ENCODE measurements at regions not wholly inside any gene's neighbourhood (a gene's known extent, or its start where the extent isn't known, plus 50 kb on each side); places are given as distances from the start of the nearest gene placed in this dataset.

DNA sequence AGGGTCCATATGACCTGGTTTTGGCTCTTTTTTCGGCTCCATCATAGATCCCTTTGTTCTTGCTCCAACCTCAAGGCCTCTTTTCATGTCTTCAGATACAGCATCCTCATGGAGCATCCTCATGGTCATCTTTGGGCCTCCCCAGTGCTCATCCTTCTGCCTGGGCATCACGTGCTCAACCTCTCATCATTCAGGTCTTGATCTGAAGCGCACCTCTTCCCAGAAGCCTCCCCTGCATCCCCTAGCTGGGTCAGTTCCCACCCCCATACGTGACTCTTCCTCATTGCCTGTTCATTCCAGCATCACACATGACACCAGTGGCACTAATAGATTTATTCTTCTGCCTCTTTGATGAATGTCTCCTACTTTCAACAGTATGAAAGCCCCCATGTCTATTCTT, 192.2 kb downstream of the MIAT start:
- no peak for TF ChIP-seq SUZ12 (IDR thresholded peaks at IDR 0.05; ENCODE audit: low read length)
- no peak for TF ChIP-seq YY1 (IDR thresholded peaks at IDR 0.05; ENCODE audit: low read depth, low read length)
- no peak for TF ChIP-seq SIN3A (conservative IDR thresholded peaks at IDR 0.05 in 1 of 2, IDR thresholded peaks at IDR 0.05 in 1 of 2; ENCODE audit: low read depth in 1 of 2, low read length in 2 of 2)
- TF ChIP-seq TAF1 (IDR thresholded peaks at IDR 0.05; ENCODE audit: low read depth, low read length) = no peak
- TF ChIP-seq MAFK (IDR thresholded peaks at IDR 0.05; ENCODE audit: low read depth, low read length) = no peak
- TF ChIP-seq CTBP2 (IDR thresholded peaks at IDR 0.05; ENCODE audit: borderline replicate concordance, insufficient read depth, insufficient read length, low read length) = no peak
- TF ChIP-seq FOSL1 (IDR thresholded peaks at IDR 0.05; ENCODE audit: insufficient read depth, low read depth, low read length) = no peak
- no peak for TF ChIP-seq EGR1 (IDR thresholded peaks at IDR 0.05; ENCODE audit: borderline replicate concordance, low read depth, low read length)
- TF ChIP-seq CEBPB (IDR thresholded peaks at IDR 0.05; ENCODE audit: low read depth, low read length) = no peak
- TF ChIP-seq HDAC6 (IDR thresholded peaks at IDR 0.05; ENCODE audit: low read depth, low read length) = no peak
- TF ChIP-seq, protein P1, sequence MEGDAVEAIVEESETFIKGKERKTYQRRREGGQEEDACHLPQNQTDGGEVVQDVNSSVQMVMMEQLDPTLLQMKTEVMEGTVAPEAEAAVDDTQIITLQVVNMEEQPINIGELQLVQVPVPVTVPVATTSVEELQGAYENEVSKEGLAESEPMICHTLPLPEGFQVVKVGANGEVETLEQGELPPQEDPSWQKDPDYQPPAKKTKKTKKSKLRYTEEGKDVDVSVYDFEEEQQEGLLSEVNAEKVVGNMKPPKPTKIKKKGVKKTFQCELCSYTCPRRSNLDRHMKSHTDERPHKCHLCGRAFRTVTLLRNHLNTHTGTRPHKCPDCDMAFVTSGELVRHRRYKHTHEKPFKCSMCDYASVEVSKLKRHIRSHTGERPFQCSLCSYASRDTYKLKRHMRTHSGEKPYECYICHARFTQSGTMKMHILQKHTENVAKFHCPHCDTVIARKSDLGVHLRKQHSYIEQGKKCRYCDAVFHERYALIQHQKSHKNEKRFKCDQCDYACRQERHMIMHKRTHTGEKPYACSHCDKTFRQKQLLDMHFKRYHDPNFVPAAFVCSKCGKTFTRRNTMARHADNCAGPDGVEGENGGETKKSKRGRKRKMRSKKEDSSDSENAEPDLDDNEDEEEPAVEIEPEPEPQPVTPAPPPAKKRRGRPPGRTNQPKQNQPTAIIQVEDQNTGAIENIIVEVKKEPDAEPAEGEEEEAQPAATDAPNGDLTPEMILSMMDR (IDR thresholded peaks at IDR 0.05; ENCODE audit: control extremely low read depth in 1 of 3, insufficient read depth in 1 of 3, low read depth in 1 of 3, low read length in 3 of 3) = no peak
- TF ChIP-seq EZH2 (IDR thresholded peaks at IDR 0.05; ENCODE audit: low read depth, low read length, severe bottlenecking) = no peak
- TF ChIP-seq CBX5 (IDR thresholded peaks at IDR 0.05; ENCODE audit: low read depth, low read length) = no peak

Data from H1 (cell line).